ENCODE measurements at regions not wholly inside any gene's neighbourhood (a gene's known extent, or its start where the extent isn't known, plus 50 kb on each side); places are given as distances from the start of the nearest gene placed in this dataset.
A peak's percentile ranks its signal among the peaks of the same experiment; 100 is the strongest.

DNA sequence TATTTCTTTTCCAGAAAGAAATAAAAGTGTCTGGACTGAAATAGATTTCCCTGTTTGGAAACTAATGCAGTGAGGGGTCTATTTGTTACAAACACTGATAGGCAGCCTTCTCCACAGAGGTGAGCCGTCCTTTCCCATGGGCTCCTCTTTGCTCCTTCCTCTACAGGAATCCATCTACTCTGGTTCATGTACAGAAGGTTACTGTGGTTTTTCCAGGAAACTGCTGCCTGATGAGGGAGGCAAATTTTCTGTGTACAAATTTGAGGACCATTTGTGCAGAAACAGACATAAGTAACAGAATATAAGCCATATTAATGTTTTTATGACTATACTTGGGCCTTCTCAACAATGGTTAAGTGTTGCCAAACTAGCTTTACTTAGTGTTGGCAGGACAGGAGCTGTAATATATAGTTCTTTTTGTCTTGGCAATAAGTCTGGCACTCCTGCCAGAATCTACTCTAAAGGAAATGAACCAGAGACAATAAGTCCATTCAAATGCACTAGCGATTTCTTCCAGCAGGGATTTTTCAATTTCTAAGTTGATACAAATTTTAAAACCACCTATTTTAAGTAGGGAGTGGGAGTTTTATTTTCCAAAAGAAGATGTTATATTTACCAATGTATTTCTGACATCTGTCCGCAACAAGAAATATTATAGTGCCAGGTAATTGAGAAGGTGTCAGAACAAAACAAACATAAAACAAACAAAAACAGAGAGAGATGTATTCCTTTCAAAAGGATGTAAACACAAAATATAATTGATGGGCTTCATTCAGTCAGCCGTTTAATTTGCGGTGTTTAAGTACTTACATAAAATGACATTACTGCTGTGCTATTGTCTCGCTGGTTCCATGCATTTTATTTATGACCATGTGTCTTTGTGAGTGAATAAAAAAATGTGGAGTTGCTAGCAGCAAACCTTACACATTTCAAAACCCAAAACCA is 91.0 kb upstream of the NFE2L3 start:
- H3K4me1 Mint-ChIP-seq (ENCODE audit: low read depth in 2 of 2), result peaks cover 0 to 4% of the 10 kb centered on the region in 2 donors
- H3K27ac Mint-ChIP-seq, result no peak overlapping the region
- H3K9me3 Mint-ChIP-seq, result no peaks in the 10 kb centered on the region
- H3K27me3 Mint-ChIP-seq, result peaks cover 33 to 39% of the 10 kb centered on the region in 2 donors
- H3K36me3 Mint-ChIP-seq, result no peaks in the 10 kb centered on the region
- DNase-seq (ENCODE audit: low spot score) (no peak), ATAC-seq (no peak)
- no peak overlapping the region for H3K4me3 Mint-ChIP-seq

GRCh38 chr7:26061678-26062603 is 90.1 kb upstream of the NFE2L3 start:
- Mint-ChIP-seq H3K4me3 (no peak overlapping the region), H3K36me3 (no peaks in the 10 kb centered on the region), H3K27me3 (peaks cover 33 to 35% of the 10 kb centered on the region in 2 donors), H3K9me3 (no peaks in the 10 kb centered on the region), H3K27ac (no peak overlapping the region), H3K4me1 (ENCODE audit: low read depth in 2 of 2) (peaks cover 0 to 4% of the 10 kb centered on the region in 2 donors)
- ATAC-seq (peak; percentile 64 to 78), DNase-seq (ENCODE audit: low spot score) (peak; percentile 77)

- no peaks in the 10 kb centered on the region for H3K36me3 Mint-ChIP-seq
- no peak overlapping the region for H3K4me3 Mint-ChIP-seq
- peaks cover 22 to 23% of the 10 kb centered on the region in 2 donors for H3K27me3 Mint-ChIP-seq
- no peaks in the 10 kb centered on the region for H3K9me3 Mint-ChIP-seq
- peaks cover 0 to 4% of the 10 kb centered on the region in 2 donors for H3K4me1 Mint-ChIP-seq (ENCODE audit: low read depth in 2 of 2)
- H3K27ac Mint-ChIP-seq, result no peak overlapping the region
- DNase-seq (ENCODE audit: low spot score) (no peak), ATAC-seq (no peak)
Observed at GRCh38 chr7:26065652-26066051, 86.3 kb upstream of the NFE2L3 start.

DNA sequence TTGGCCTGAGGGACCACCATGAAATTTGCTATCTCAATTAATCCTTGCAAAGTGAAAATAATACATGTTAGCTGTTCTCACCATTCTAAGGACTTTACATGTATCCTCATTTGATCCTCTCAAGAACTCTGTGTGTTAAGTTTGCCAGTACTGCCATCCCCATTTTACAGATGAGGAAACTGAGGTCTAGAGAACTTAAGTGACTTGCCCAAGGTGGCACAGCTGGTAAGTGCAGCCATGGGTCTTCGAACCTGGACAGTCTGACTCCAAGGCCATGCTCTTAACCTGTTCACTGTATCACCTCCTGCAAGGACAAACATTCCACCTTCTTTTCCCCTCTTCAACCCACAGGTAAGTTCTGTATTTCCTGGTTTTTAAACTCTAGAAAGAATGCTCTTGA is 85.3 kb upstream of the NFE2L3 start:
- no peaks in the 10 kb centered on the region for H3K9me3 Mint-ChIP-seq
- ATAC-seq, result no peak
- H3K4me3 Mint-ChIP-seq, result no peak overlapping the region
- H3K27me3 Mint-ChIP-seq, result peaks cover 18 to 22% of the 10 kb centered on the region in 2 donors
- no peak for DNase-seq (ENCODE audit: low spot score)
- H3K27ac Mint-ChIP-seq, result no peak overlapping the region
- H3K36me3 Mint-ChIP-seq, result no peaks in the 10 kb centered on the region
- peaks cover 0 to 4% of the 10 kb centered on the region in 2 donors for H3K4me1 Mint-ChIP-seq (ENCODE audit: low read depth in 2 of 2)

- Mint-ChIP-seq H3K27me3 (peaks cover 16% of the 10 kb centered on the region in 2 donors), H3K9me3 (no peaks in the 10 kb centered on the region), H3K36me3 (no peaks in the 10 kb centered on the region), H3K4me3 (no peak overlapping the region), H3K27ac (no peak overlapping the region), H3K4me1 (ENCODE audit: low read depth in 2 of 2) (no peaks in the 10 kb centered on the region)
- ATAC-seq (no peak), DNase-seq (ENCODE audit: low spot score) (no peak)
Observed at GRCh38 chr7:26070290-26070689, 81.7 kb upstream of the NFE2L3 start.

- Mint-ChIP-seq H3K36me3 (no peaks in the 10 kb centered on the region), H3K4me3 (no peak overlapping the region), H3K9me3 (no peaks in the 10 kb centered on the region), H3K4me1 (ENCODE audit: low read depth in 2 of 2) (no peaks in the 10 kb centered on the region), H3K27me3 (peaks cover 22 to 24% of the 10 kb centered on the region in 2 donors), H3K27ac (no peak overlapping the region)
- ATAC-seq, result no peak
- DNase-seq (ENCODE audit: low spot score), result no peak
Observed at GRCh38 chr7:26071622-26072456, 80.2 kb upstream of the NFE2L3 start.

GRCh38 chr7:26073041-26073440 is 79.0 kb upstream of the NFE2L3 start:
- no peak overlapping the region for H3K27ac Mint-ChIP-seq
- no peaks in the 10 kb centered on the region for H3K9me3 Mint-ChIP-seq
- H3K36me3 Mint-ChIP-seq, result no peaks in the 10 kb centered on the region
- no peak overlapping the region for H3K4me3 Mint-ChIP-seq
- peaks cover 24 to 35% of the 10 kb centered on the region in 2 donors for H3K27me3 Mint-ChIP-seq
- no peak for DNase-seq (ENCODE audit: low spot score)
- H3K4me1 Mint-ChIP-seq (ENCODE audit: low read depth in 2 of 2), result no peaks in the 10 kb centered on the region
- peak in 1 of 2 donors; percentile 40 for ATAC-seq

- Mint-ChIP-seq H3K27ac (no peak overlapping the region), H3K4me1 (ENCODE audit: low read depth in 2 of 2) (peaks cover 4 to 6% of the 10 kb centered on the region in 2 donors), H3K27me3 (peaks cover 28 to 47% of the 10 kb centered on the region in 2 donors), H3K36me3 (no peaks in the 10 kb centered on the region), H3K9me3 (no peaks in the 10 kb centered on the region), H3K4me3 (no peak overlapping the region)
- ATAC-seq, result no peak
- DNase-seq (ENCODE audit: low spot score), result no peak
Observed at GRCh38 chr7:26074919-26075318, 77.1 kb upstream of the NFE2L3 start.

- H3K27ac Mint-ChIP-seq, result no peak overlapping the region
- DNase-seq (ENCODE audit: low spot score) (no peak), ATAC-seq (no peak)
- H3K36me3 Mint-ChIP-seq, result no peaks in the 10 kb centered on the region
- peaks cover 4 to 6% of the 10 kb centered on the region in 2 donors for H3K4me1 Mint-ChIP-seq (ENCODE audit: low read depth in 2 of 2)
- no peaks in the 10 kb centered on the region for H3K9me3 Mint-ChIP-seq
- no peak overlapping the region for H3K4me3 Mint-ChIP-seq
- peaks cover 37 to 62% of the 10 kb centered on the region in 2 donors for H3K27me3 Mint-ChIP-seq
Observed at GRCh38 chr7:26076691-26077090, 75.3 kb upstream of the NFE2L3 start.

DNA sequence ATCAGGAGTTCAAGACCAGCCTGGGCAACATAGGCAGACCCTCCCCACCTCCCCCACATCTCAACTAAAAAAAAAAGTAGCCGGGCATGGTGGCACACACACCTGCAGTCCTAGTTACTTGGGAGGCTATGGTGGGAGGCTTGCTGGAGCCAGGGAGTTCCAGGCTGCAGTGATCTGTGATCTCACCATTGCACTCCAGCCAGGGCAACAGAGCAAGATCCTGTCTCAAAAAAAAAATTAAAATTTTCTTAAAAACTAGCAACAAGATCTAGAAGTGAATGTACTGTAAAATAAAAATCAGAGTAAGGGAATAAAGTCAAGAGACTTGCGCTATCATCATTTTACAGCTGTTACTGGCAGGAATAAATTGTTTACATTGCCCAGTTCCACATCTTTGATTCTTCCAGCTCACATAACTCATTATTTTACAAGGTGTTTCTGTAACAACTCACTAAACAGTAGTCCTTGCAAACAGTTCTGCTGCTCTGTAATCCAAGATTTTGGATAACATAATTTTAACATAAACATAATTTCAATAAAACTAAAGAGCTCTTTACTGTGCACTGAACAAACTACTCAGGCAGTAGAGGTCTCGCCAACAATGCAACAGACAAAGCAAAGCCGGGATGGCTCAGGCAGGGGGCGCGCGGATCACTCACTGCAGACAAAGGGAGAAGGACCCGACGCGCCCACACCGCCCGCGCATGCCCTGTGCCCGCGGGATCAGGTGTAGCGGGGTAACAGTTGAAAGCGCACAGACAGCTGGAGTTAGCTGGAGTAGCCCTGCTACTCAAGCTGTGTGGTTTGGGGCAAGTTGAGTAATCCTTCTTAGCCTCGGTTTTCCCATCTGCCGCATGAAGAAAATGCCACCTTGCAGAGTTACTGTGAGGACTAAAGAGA is 73.3 kb upstream of the NFE2L3 start:
- no peak overlapping the region for H3K4me3 Mint-ChIP-seq
- H3K27me3 Mint-ChIP-seq, result peaks cover 36 to 61% of the 10 kb centered on the region in 2 donors
- peaks cover 4 to 6% of the 10 kb centered on the region in 2 donors for H3K4me1 Mint-ChIP-seq (ENCODE audit: low read depth in 2 of 2)
- no peaks in the 10 kb centered on the region for H3K9me3 Mint-ChIP-seq
- peak; percentile 88 to 93 for ATAC-seq
- no peaks in the 10 kb centered on the region for H3K36me3 Mint-ChIP-seq
- no peak overlapping the region for H3K27ac Mint-ChIP-seq
- DNase-seq (ENCODE audit: low spot score), result no peak

GRCh38 chr7:26081638-26082037 is 70.4 kb upstream of the NFE2L3 start:
- H3K27me3 Mint-ChIP-seq, result peaks cover 27 to 60% of the 10 kb centered on the region in 2 donors
- H3K4me3 Mint-ChIP-seq, result no peak overlapping the region
- ATAC-seq (peak in 1 of 2 donors; percentile 50), DNase-seq (ENCODE audit: low spot score) (no peak)
- H3K9me3 Mint-ChIP-seq, result no peaks in the 10 kb centered on the region
- H3K36me3 Mint-ChIP-seq, result no peaks in the 10 kb centered on the region
- H3K27ac Mint-ChIP-seq, result no peak overlapping the region
- peaks cover 4 to 6% of the 10 kb centered on the region in 2 donors for H3K4me1 Mint-ChIP-seq (ENCODE audit: low read depth in 2 of 2)

GRCh38 chr7:26083113-26083512 is 68.9 kb upstream of the NFE2L3 start:
- H3K27me3 Mint-ChIP-seq, result peaks cover 24 to 48% of the 10 kb centered on the region in 2 donors
- H3K9me3 Mint-ChIP-seq, result no peaks in the 10 kb centered on the region
- ATAC-seq (no peak), DNase-seq (ENCODE audit: low spot score) (no peak)
- peaks cover 4 to 6% of the 10 kb centered on the region in 2 donors for H3K4me1 Mint-ChIP-seq (ENCODE audit: low read depth in 2 of 2)
- H3K4me3 Mint-ChIP-seq, result no peak overlapping the region
- no peaks in the 10 kb centered on the region for H3K36me3 Mint-ChIP-seq
- no peak overlapping the region for H3K27ac Mint-ChIP-seq
